PC-9 (cell line): ENCODE measurements at regions not wholly inside any gene's neighbourhood (a gene's known extent, or its start where the extent isn't known, plus 50 kb on each side); places are given as distances from the start of the nearest gene placed in this dataset.

Source experiments
- BruUV-seq: library from RNA; stranded (reverse); fragments of 400-500 nt; replicated peaks from 2 replicates; lab custom pipeline; 2021; lab: Mats Ljungman, UMichigan
- CTCF ChIA-PET: fragments of 300-600 bp; sonication (Branson Sonifier 250); formaldehyde crosslinking; loops from one replicate; lab custom pipeline; 2022; ENCODE audit warnings: antibody characterized with exemption; lab: Charles Lee
- POLR2A ChIA-PET: fragments of 300-600 bp; sonication (Branson Sonifier 250); formaldehyde crosslinking; loops from one replicate; lab custom pipeline; 2022; ENCODE audit warnings: antibody characterized with exemption; ENCODE audit not compliant: unreplicated experiment; lab: Charles Lee
- DNase-seq, 2 experiments: peaks; one replicate each; pipeline versions ENCODE4 v3.0.0 to v3.0.0-alpha.2; 2015 to 2022; ENCODE audit warnings: mixed read lengths in 1 of 2
- H2AFZ ChIP-seq: fragments of 200-600 bp; sonication (generic); 2 replicates; pipeline ENCODE4 v1.8.1; 2017; ENCODE audit warnings: antibody characterized with exemption
- H3F3A ChIP-seq: fragments of 200-600 bp; sonication (generic); 2 replicates; pipeline ENCODE4 v1.8.1; 2017; ENCODE audit warnings: antibody characterized with exemption, mild to moderate bottlenecking, low read depth; ENCODE audit not compliant: insufficient read depth
- H3K27ac ChIP-seq: fragments of 200-600 bp; sonication (generic); 2 replicates; pipeline ENCODE4 v1.6.1; 2016; ENCODE audit warnings: mixed run types
- H3K27me3 ChIP-seq: fragments of 200-600 bp; sonication (generic); 2 replicates; pipeline ENCODE4 v1.6.1; 2016; ENCODE audit warnings: low read depth, mixed run types; ENCODE audit not compliant: insufficient read depth
- H3K36me3 ChIP-seq: fragments of 200-600 bp; sonication (generic); 2 replicates; pipeline ENCODE4 v1.6.1; 2016; ENCODE audit warnings: low read depth, mixed run types
- H3K4me1 ChIP-seq: fragments of 200-600 bp; sonication (generic); replicated peaks from 2 replicates; pipeline ENCODE4 v1.6.1; 2016; ENCODE audit warnings: mixed run types; ENCODE audit not compliant: insufficient read depth
- H3K4me2 ChIP-seq: fragments of 200-600 bp; sonication (generic); 2 replicates; pipeline ENCODE4 v1.6.1; 2017; ENCODE audit warnings: mixed run types
- H3K4me3 ChIP-seq: fragments of 200-600 bp; sonication (generic); 2 replicates; pipeline ENCODE4 v1.6.1; 2016; ENCODE audit warnings: mixed run types
- H3K79me2 ChIP-seq: fragments of 200-600 bp; sonication (generic); 2 replicates; pipeline ENCODE4 v1.6.1; 2017; ENCODE audit warnings: low read depth, mixed run types
- H3K9me2 ChIP-seq: fragments of 200-600 bp; sonication (generic); 2 replicates; pipeline ENCODE4 v1.8.1; 2017; ENCODE audit warnings: mild to moderate bottlenecking; ENCODE audit not compliant: insufficient read depth
- H3K9me3 ChIP-seq: fragments of 200-600 bp; sonication (generic); 2 replicates; pipeline ENCODE4 v1.8.1; 2016; ENCODE audit warnings: low read depth; ENCODE audit not compliant: insufficient read depth
- H4K20me1 ChIP-seq: fragments of 200-600 bp; sonication (generic); 2 replicates; pipeline ENCODE4 v1.8.1; 2017; ENCODE audit not compliant: insufficient read depth
- CTCF ChIP-seq: fragments of 200-600 bp; sonication (generic); conservative IDR thresholded peaks from 2 replicates; pipeline ENCODE4 v1.6.1; 2017; ENCODE audit warnings: mixed run types, antibody characterized with exemption, mild to moderate bottlenecking, moderate library complexity
- EZH2 ChIP-seq: fragments of 200-600 bp; sonication (generic); IDR thresholded peaks from 2 replicates; pipeline ENCODE4 v1.8.0; 2017; ENCODE audit warnings: antibody characterized with exemption, low read depth
- intact Hi-C: fragments of 100-400 bp; cut with micrococcal nuclease; formaldehyde crosslinking; loops from one replicate; pipeline ENCODE4 v1.10.0; 2022; ENCODE audit not compliant: unreplicated experiment

GRCh38 chr2:167322795-167323194 lies 434.5 kb downstream of the XIRP2 start:
- no peaks in the 10 kb centered on the region for H4K20me1 ChIP-seq
- no peaks in the 10 kb centered on the region for H3K27me3 ChIP-seq
- no TSS peak for BruUV-seq
- intact Hi-C loops = no loop called here
- no peak overlapping the region for H2AFZ ChIP-seq
- H3K36me3 ChIP-seq = no peaks in the 10 kb centered on the region
- ChIA-PET POLR2A (no interaction called here), CTCF (no interaction called here)
- H3K27ac ChIP-seq = no peak overlapping the region
- H3K9me3 ChIP-seq = no peaks in the 10 kb centered on the region
- no peak for DNase-seq
- H3K79me2 ChIP-seq = no peaks in the 10 kb centered on the region
- no peaks in the 10 kb centered on the region; the same call in 1 of the 2 replicates for H3K9me2 ChIP-seq
- H3K4me1 ChIP-seq = no peaks in the 10 kb centered on the region
- H3K4me3 ChIP-seq = no peak overlapping the region
- TF ChIP-seq EZH2 (no peak), CTCF (no peak)
- H3K4me2 ChIP-seq = no peak overlapping the region
- no peaks in the 10 kb centered on the region for H3F3A ChIP-seq

- ChIA-PET POLR2A (no interaction called here), CTCF (no interaction called here)
- Histone ChIP-seq H3K79me2 (no peaks in the 10 kb centered on the region), H3K36me3 (no peaks in the 10 kb centered on the region), H3K4me3 (no peak overlapping the region), H4K20me1 (no peaks in the 10 kb centered on the region), H3F3A (no peaks in the 10 kb centered on the region), H3K4me2 (no peak overlapping the region), H3K27ac (no peak overlapping the region), H3K9me3 (no peaks in the 10 kb centered on the region), H3K9me2 (no peaks in the 10 kb centered on the region; the same call in 1 of the 2 replicates), H3K27me3 (no peaks in the 10 kb centered on the region), H3K4me1 (no peaks in the 10 kb centered on the region), H2AFZ (no peak overlapping the region)
- intact Hi-C loops = no loop called here
- no peak for TF ChIP-seq CTCF
- no peak for TF ChIP-seq EZH2
- BruUV-seq = no TSS peak
- DNase-seq = no peak
Measured at GRCh38 chr2:167318581-167318980, 430.3 kb downstream of the XIRP2 start.

GRCh38 chr2:167310442-167310841 lies 422.2 kb downstream of the XIRP2 start:
- DNase-seq = no peak
- Histone ChIP-seq H3K4me2 (no peak overlapping the region), H4K20me1 (no peaks in the 10 kb centered on the region), H3F3A (no peaks in the 10 kb centered on the region), H2AFZ (no peak overlapping the region), H3K79me2 (no peaks in the 10 kb centered on the region), H3K27ac (no peak overlapping the region), H3K9me2 (no peaks in the 10 kb centered on the region), H3K27me3 (no peaks in the 10 kb centered on the region), H3K9me3 (no peaks in the 10 kb centered on the region), H3K4me3 (no peak overlapping the region), H3K4me1 (no peaks in the 10 kb centered on the region), H3K36me3 (no peaks in the 10 kb centered on the region)
- ChIA-PET CTCF (no interaction called here), POLR2A (no interaction called here)
- no TSS peak for BruUV-seq
- intact Hi-C loops = no loop called here
- TF ChIP-seq CTCF (no peak), EZH2 (no peak)
